Neutrophil (primary cell): ENCODE measurements at regions not wholly inside any gene's neighbourhood (a gene's known extent, or its start where the extent isn't known, plus 50 kb on each side); places are given as distances from the start of the nearest gene placed in this dataset.

Experiments
- H3K27ac ChIP-seq: fragments of 200-600 bp; sonication (generic); 2 replicates; pipeline ENCODE4 v1.5.1; 2016; ENCODE audit warnings: mild to moderate bottlenecking, moderate library complexity
- H3K27me3 ChIP-seq: fragments of 200-600 bp; sonication (generic); 2 replicates; pipeline ENCODE4 v1.6.0; 2016; ENCODE audit warnings: mild to moderate bottlenecking
- H3K36me3 ChIP-seq: fragments of 200-600 bp; sonication (generic); 2 replicates; pipeline ENCODE4 v1.5.1; 2017
- H3K4me1 ChIP-seq, 2 experiments: fragments of 200-600 bp in 1 of 2; sonication (generic) in 1 of 2; 1 replicate in 1 of 2; 2 replicates in 1 of 2; pipeline versions ENCODE4 v1.5.1 to v1.6.1; 2013 to 2016; ENCODE audit warnings: low read depth in 1 of 2, low read length in 1 of 2, mild to moderate bottlenecking in 1 of 2, moderate library complexity in 1 of 2; ENCODE audit not compliant: control insufficient read depth in 1 of 2, insufficient read depth in 1 of 2
- H3K4me3 ChIP-seq, 2 experiments: fragments of 200-600 bp in 1 of 2; sonication (generic) in 1 of 2; 1 replicate in 1 of 2; 2 replicates in 1 of 2; pipeline ENCODE4 v1.5.1; 2013 to 2016; ENCODE audit warnings: low read depth in 1 of 2, low read length in 1 of 2, mild to moderate bottlenecking in 1 of 2, moderate library complexity in 1 of 2
- H3K9me3 ChIP-seq: fragments of 200-600 bp; sonication (generic); 2 replicates; pipeline ENCODE4 v1.5.1; 2016
- CTCF ChIP-seq: fragments of 200-600 bp; sonication (generic); IDR thresholded peaks from 2 replicates; pipeline ENCODE4 v1.5.1; 2016; ENCODE audit warnings: antibody characterized with exemption

- no peaks in the 10 kb centered on the region for H3K9me3 ChIP-seq
- no peaks in the 10 kb centered on the region for H3K27me3 ChIP-seq
- no peak overlapping the region for H3K27ac ChIP-seq
Observed at GRCh38 chr1:209316929-209317328, 266.6 kb upstream of the CAMK1G start.

GRCh38 chr1:209318181-209319056 lies 265.1 kb upstream of the CAMK1G start:
- no peak overlapping the region for H3K27ac ChIP-seq
- no peak for TF ChIP-seq CTCF

More at GRCh38 chr1:209316929-209317328, 266.6 kb upstream of the CAMK1G start:
- Histone ChIP-seq H3K4me1 (no peaks in the 10 kb centered on the region), H3K4me3 (no peak overlapping the region), H3K36me3 (no peaks in the 10 kb centered on the region)
- TF ChIP-seq CTCF, result no peak

GRCh38 chr1:209319057-209319432 lies 264.5 kb upstream of the CAMK1G start:
- H3K27me3 ChIP-seq, result no peaks in the 10 kb centered on the region
- no peak overlapping the region for H3K27ac ChIP-seq
- TF ChIP-seq CTCF, result no peak
- H3K9me3 ChIP-seq, result no peaks in the 10 kb centered on the region
- H3K4me1 ChIP-seq, result no peaks in the 10 kb centered on the region
- no peaks in the 10 kb centered on the region for H3K36me3 ChIP-seq
- no peak overlapping the region for H3K4me3 ChIP-seq

More at GRCh38 chr1:209318181-209319056, 265.1 kb upstream of the CAMK1G start:
- Histone ChIP-seq H3K27me3 (no peaks in the 10 kb centered on the region), H3K4me1 (no peaks in the 10 kb centered on the region), H3K36me3 (no peaks in the 10 kb centered on the region), H3K9me3 (no peaks in the 10 kb centered on the region), H3K4me3 (no peak overlapping the region)

- H3K27ac ChIP-seq, result no peak overlapping the region
- no peaks in the 10 kb centered on the region for H3K4me1 ChIP-seq
- TF ChIP-seq CTCF, result no peak
- H3K4me3 ChIP-seq, result no peak overlapping the region
- no peaks in the 10 kb centered on the region for H3K9me3 ChIP-seq
- no peaks in the 10 kb centered on the region for H3K36me3 ChIP-seq
- no peaks in the 10 kb centered on the region for H3K27me3 ChIP-seq
Observed at GRCh38 chr1:209319549-209319948, 264.0 kb upstream of the CAMK1G start.

GRCh38 chr1:209323743-209324142 lies 259.8 kb upstream of the CAMK1G start:
- H3K27ac ChIP-seq, result no peak overlapping the region

More at GRCh38 chr1:209323743-209324142, 259.8 kb upstream of the CAMK1G start:
- Histone ChIP-seq H3K4me1 (no peaks in the 10 kb centered on the region), H3K27me3 (no peaks in the 10 kb centered on the region), H3K4me3 (no peak overlapping the region), H3K36me3 (no peaks in the 10 kb centered on the region), H3K9me3 (no peaks in the 10 kb centered on the region)
- no peak for TF ChIP-seq CTCF
